ENCODE measurements at regions not wholly inside any gene's neighbourhood (a gene's known extent, or its start where the extent isn't known, plus 50 kb on each side); places are given as distances from the start of the nearest gene placed in this dataset.

- Histone ChIP-seq H3K36me3 (ENCODE audit: insufficient read depth, low read length, poor library complexity, severe bottlenecking) (no peaks in the 10 kb centered on the region), H3K27ac (ENCODE audit: low read depth, low read length, poor library complexity, severe bottlenecking) (no peak overlapping the region), H3K9me3 (ENCODE audit: low read depth, low read length, poor library complexity, severe bottlenecking) (peaks cover 10% of the 10 kb centered on the region), H3K4me1 (ENCODE audit: insufficient read depth, low read length, poor library complexity, severe bottlenecking) (no peaks in the 10 kb centered on the region), H3K27me3 (replicated peaks; ENCODE audit: insufficient read depth, low read depth, low read length, poor library complexity) (no peaks in the 10 kb centered on the region), H3K4me3 (ENCODE audit: low read depth, low read length, poor library complexity, severe bottlenecking) (no peak overlapping the region)
- ChIA-PET POLR2A (ENCODE audit: low non-redundant PET) (no interaction called here), CTCF (no interaction called here)
- intact Hi-C loops (cut with micrococcal nuclease; ENCODE audit: unreplicated experiment) = no loop called here
- no peak for DNase-seq (ENCODE audit: low spot score)
- BruUV-seq (replicated peaks) = no TSS peak
- TF ChIP-seq EZH2 (IDR thresholded peaks at IDR 0.05; ENCODE audit: borderline replicate concordance, low read depth, low read length, poor library complexity, severe bottlenecking) = no peak
- TF ChIP-seq, protein P1, sequence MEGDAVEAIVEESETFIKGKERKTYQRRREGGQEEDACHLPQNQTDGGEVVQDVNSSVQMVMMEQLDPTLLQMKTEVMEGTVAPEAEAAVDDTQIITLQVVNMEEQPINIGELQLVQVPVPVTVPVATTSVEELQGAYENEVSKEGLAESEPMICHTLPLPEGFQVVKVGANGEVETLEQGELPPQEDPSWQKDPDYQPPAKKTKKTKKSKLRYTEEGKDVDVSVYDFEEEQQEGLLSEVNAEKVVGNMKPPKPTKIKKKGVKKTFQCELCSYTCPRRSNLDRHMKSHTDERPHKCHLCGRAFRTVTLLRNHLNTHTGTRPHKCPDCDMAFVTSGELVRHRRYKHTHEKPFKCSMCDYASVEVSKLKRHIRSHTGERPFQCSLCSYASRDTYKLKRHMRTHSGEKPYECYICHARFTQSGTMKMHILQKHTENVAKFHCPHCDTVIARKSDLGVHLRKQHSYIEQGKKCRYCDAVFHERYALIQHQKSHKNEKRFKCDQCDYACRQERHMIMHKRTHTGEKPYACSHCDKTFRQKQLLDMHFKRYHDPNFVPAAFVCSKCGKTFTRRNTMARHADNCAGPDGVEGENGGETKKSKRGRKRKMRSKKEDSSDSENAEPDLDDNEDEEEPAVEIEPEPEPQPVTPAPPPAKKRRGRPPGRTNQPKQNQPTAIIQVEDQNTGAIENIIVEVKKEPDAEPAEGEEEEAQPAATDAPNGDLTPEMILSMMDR (conservative IDR thresholded peaks at IDR 0.05; ENCODE audit: low read depth, low read length) = no peak
Measured at GRCh38 chr2:34831096-34831495, 1232.0 kb upstream of the FAM98A start.

DNA sequence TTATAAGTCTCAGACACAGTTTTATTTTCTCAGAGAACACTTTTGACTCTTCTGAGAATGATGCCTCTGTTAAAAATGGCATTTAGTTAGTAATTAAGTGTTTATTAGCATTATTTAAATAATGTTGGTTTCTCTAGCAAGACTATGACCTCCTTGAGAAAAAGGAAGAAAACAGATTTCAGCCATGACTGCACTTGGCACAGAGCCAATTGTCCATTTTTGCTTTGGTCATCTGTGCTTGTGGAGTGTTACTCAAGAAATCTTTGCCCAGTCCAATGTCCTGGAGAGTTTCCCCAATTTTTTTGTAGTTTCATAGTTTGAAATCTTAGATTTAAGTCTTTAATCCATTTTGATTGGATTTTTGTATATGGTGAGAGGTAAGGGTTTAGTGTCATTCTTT lies 1229.4 kb upstream of the FAM98A start:
- no peak for TF ChIP-seq EZH2 (IDR thresholded peaks at IDR 0.05; ENCODE audit: borderline replicate concordance, low read depth, low read length, poor library complexity, severe bottlenecking)
- TF ChIP-seq, protein P1 (conservative IDR thresholded peaks at IDR 0.05; ENCODE audit: low read depth, low read length) = no peak

DNA sequence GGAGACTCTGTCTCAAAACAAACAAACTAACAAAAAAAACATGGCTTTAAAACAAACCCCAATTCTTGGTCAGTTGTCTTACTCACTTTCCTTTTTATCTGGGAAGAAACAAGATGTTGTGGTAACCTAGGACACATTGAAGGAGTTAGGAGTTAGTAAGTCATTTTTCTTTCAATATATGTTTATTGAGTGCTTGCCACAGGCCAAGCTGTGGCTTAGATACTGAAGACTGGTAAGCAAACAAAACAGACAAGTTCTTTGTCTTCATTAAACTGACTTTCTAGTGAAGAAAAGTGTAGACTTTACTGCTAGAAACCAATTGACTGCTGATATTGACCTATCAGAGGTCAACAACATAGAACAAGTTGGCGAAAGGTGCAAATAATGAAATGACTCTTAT lies 1228.3 kb upstream of the FAM98A start:
- no peak overlapping the region for H3K27ac ChIP-seq (ENCODE audit: low read depth, low read length, poor library complexity, severe bottlenecking)
- DNase-seq (ENCODE audit: low spot score) = no peak
- H3K4me1 ChIP-seq (ENCODE audit: insufficient read depth, low read length, poor library complexity, severe bottlenecking) = no peaks in the 10 kb centered on the region
- BruUV-seq (replicated peaks) = no TSS peak
- peaks cover 7% of the 10 kb centered on the region for H3K9me3 ChIP-seq (ENCODE audit: low read depth, low read length, poor library complexity, severe bottlenecking)
- TF ChIP-seq EZH2 (IDR thresholded peaks at IDR 0.05; ENCODE audit: borderline replicate concordance, low read depth, low read length, poor library complexity, severe bottlenecking) = no peak
- TF ChIP-seq, protein P1 (conservative IDR thresholded peaks at IDR 0.05; ENCODE audit: low read depth, low read length) = no peak
- H3K27me3 ChIP-seq (replicated peaks; ENCODE audit: insufficient read depth, low read depth, low read length, poor library complexity) = no peaks in the 10 kb centered on the region
- intact Hi-C loops (cut with micrococcal nuclease; ENCODE audit: unreplicated experiment) = no loop called here
- POLR2A ChIA-PET (ENCODE audit: low non-redundant PET) = no interaction called here
- H3K4me3 ChIP-seq (ENCODE audit: low read depth, low read length, poor library complexity, severe bottlenecking) = no peak overlapping the region
- CTCF ChIA-PET = no interaction called here
- H3K36me3 ChIP-seq (ENCODE audit: insufficient read depth, low read length, poor library complexity, severe bottlenecking) = no peaks in the 10 kb centered on the region

More for the DNA sequence above, 1229.4 kb upstream of the FAM98A start:
- Histone ChIP-seq H3K4me3 (ENCODE audit: low read depth, low read length, poor library complexity, severe bottlenecking) (no peak overlapping the region), H3K36me3 (ENCODE audit: insufficient read depth, low read length, poor library complexity, severe bottlenecking) (no peaks in the 10 kb centered on the region), H3K4me1 (ENCODE audit: insufficient read depth, low read length, poor library complexity, severe bottlenecking) (no peaks in the 10 kb centered on the region), H3K9me3 (ENCODE audit: low read depth, low read length, poor library complexity, severe bottlenecking) (peaks cover 7% of the 10 kb centered on the region), H3K27ac (ENCODE audit: low read depth, low read length, poor library complexity, severe bottlenecking) (no peak overlapping the region), H3K27me3 (replicated peaks; ENCODE audit: insufficient read depth, low read depth, low read length, poor library complexity) (no peaks in the 10 kb centered on the region)
- POLR2A ChIA-PET (ENCODE audit: low non-redundant PET) = no interaction called here
- DNase-seq (ENCODE audit: low spot score) = no peak
- CTCF ChIA-PET = no interaction called here
- intact Hi-C loops (cut with micrococcal nuclease; ENCODE audit: unreplicated experiment) = no loop called here
- BruUV-seq (replicated peaks) = no TSS peak
